ENCODE measurements at regions not wholly inside any gene's neighbourhood (a gene's known extent, or its start where the extent isn't known, plus 50 kb on each side); places are given as distances from the start of the nearest gene placed in this dataset.

DNA sequence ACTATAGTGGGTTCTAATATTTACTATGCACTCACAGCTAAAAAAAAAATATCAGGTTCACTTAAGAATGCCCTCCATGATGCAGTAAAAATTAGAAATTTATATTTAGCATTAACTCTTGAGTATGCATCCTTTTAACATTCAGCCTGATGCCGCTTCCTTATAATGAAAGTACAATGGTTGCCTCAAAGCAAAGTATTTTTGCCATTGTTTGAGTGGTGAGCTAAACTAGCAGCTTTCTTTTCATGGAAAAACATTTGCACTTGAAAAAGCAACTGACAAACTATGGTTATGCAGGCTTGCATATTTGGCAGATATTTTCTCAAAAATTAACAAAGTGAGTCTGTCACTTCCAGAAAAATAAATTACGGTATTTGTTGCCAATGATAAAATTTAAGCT is 188.6 kb downstream of the SLC6A15 start:
- Histone ChIP-seq H3K27me3 (ENCODE audit: control insufficient read depth in 1 of 2, insufficient read depth in 2 of 2, low read length in 2 of 2) (no peaks in the 10 kb centered on the region), H3K9me3 (ENCODE audit: control insufficient read depth in 1 of 2, insufficient read depth in 1 of 2, low read length in 2 of 2) (no peaks in the 10 kb centered on the region), H3K4me1 (ENCODE audit: insufficient read depth, low read length) (no peaks in the 10 kb centered on the region), H3K27ac (ENCODE audit: low read depth in 1 of 2, low read length in 2 of 2) (no peak overlapping the region), H3K36me3 (ENCODE audit: insufficient read depth, low read length) (no peaks in the 10 kb centered on the region), H3K4me3 (ENCODE audit: low read length) (no peak overlapping the region)
- no peaks in the 10 kb centered on the region for H3K9me3 Mint-ChIP-seq
- intact Hi-C loops (cut with DNase I, micrococcal nuclease): no loop called here
- H3K27me3 Mint-ChIP-seq: no peaks in the 10 kb centered on the region
- no peak overlapping the region for H3K4me3 Mint-ChIP-seq
- ATAC-seq (ENCODE audit: poor library complexity) (no peak), DNase-seq (no peak)
- H3K4me1 Mint-ChIP-seq (ENCODE audit: low read depth): no peaks in the 10 kb centered on the region
- TF ChIP-seq, protein P1, sequence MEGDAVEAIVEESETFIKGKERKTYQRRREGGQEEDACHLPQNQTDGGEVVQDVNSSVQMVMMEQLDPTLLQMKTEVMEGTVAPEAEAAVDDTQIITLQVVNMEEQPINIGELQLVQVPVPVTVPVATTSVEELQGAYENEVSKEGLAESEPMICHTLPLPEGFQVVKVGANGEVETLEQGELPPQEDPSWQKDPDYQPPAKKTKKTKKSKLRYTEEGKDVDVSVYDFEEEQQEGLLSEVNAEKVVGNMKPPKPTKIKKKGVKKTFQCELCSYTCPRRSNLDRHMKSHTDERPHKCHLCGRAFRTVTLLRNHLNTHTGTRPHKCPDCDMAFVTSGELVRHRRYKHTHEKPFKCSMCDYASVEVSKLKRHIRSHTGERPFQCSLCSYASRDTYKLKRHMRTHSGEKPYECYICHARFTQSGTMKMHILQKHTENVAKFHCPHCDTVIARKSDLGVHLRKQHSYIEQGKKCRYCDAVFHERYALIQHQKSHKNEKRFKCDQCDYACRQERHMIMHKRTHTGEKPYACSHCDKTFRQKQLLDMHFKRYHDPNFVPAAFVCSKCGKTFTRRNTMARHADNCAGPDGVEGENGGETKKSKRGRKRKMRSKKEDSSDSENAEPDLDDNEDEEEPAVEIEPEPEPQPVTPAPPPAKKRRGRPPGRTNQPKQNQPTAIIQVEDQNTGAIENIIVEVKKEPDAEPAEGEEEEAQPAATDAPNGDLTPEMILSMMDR (IDR thresholded peaks at IDR 0.05): no peak
- no peak overlapping the region for H3K27ac Mint-ChIP-seq
- ChIA-PET CTCF (no interaction called here), POLR2A (no interaction called here)
- H3K36me3 Mint-ChIP-seq (ENCODE audit: low read depth): no peaks in the 10 kb centered on the region

DNA sequence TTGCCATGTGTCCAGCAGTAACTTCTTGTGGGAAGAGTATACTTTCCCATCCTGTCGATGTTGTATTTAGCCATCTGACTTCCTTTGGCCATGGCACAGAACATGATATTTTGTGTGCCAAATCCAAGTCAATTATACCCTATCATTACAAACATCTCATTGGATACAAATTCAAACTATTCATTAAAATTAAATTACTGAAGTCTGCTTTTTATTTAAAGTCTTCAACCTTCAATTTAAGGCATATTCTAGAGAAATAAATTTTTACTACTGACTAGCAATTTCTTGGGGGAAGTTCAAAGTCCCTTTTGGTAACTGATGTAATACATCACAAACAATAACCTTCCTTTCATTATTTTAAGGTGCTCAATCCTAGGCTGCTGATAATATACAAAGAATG is 192.6 kb downstream of the SLC6A15 start:
- Histone ChIP-seq H3K4me3 (ENCODE audit: low read length) (no peak overlapping the region), H3K9me3 (ENCODE audit: control insufficient read depth in 1 of 2, insufficient read depth in 1 of 2, low read length in 2 of 2) (no peaks in the 10 kb centered on the region), H3K27me3 (ENCODE audit: control insufficient read depth in 1 of 2, insufficient read depth in 2 of 2, low read length in 2 of 2) (no peaks in the 10 kb centered on the region), H3K36me3 (ENCODE audit: insufficient read depth, low read length) (no peaks in the 10 kb centered on the region), H3K27ac (ENCODE audit: low read depth in 1 of 2, low read length in 2 of 2) (no peak overlapping the region), H3K4me1 (ENCODE audit: insufficient read depth, low read length) (no peaks in the 10 kb centered on the region)
- CTCF ChIA-PET: no interaction called here
- ATAC-seq (ENCODE audit: poor library complexity) (no peak), DNase-seq (no peak)
- H3K27me3 Mint-ChIP-seq: no peaks in the 10 kb centered on the region
- no peak overlapping the region for H3K27ac Mint-ChIP-seq
- no peaks in the 10 kb centered on the region for H3K4me1 Mint-ChIP-seq (ENCODE audit: low read depth)
- POLR2A ChIA-PET: no interaction called here
- intact Hi-C loops (cut with DNase I, micrococcal nuclease): no loop called here
- H3K9me3 Mint-ChIP-seq: peaks cover 3% of the 10 kb centered on the region
- H3K4me3 Mint-ChIP-seq: no peak overlapping the region
- TF ChIP-seq, protein P1 (IDR thresholded peaks at IDR 0.05): no peak
- H3K36me3 Mint-ChIP-seq (ENCODE audit: low read depth): no peaks in the 10 kb centered on the region

DNA sequence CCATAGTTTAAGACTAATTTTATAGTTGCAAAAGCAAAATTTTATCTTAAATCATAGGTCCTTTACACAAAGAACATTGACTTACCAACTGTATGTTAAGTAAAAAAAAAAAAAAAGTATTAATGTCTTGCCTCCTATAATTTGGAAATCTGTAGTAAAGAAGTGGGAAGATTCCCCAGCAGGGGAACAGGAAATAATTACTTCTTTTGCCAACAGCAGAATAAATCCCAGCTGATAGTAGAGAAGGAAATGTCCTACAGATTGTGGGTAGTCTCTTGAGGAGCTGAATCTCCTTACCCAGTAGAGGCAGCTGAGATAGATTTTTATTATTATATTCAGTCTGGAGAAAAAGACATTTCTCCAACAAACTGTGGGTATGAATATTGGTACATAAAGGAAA is 193.7 kb downstream of the SLC6A15 start:
- no peaks in the 10 kb centered on the region for H3K36me3 ChIP-seq (ENCODE audit: insufficient read depth, low read length)
- H3K27ac ChIP-seq (ENCODE audit: low read depth in 1 of 2, low read length in 2 of 2): no peak overlapping the region
- Mint-ChIP-seq H3K27me3 (no peaks in the 10 kb centered on the region), H3K27ac (no peak overlapping the region), H3K4me3 (no peak overlapping the region), H3K36me3 (ENCODE audit: low read depth) (no peaks in the 10 kb centered on the region), H3K4me1 (ENCODE audit: low read depth) (no peaks in the 10 kb centered on the region), H3K9me3 (peaks cover 3% of the 10 kb centered on the region)
- CTCF ChIA-PET: no interaction called here
- no peak for ATAC-seq (ENCODE audit: poor library complexity)
- H3K27me3 ChIP-seq (ENCODE audit: control insufficient read depth in 1 of 2, insufficient read depth in 2 of 2, low read length in 2 of 2): no peaks in the 10 kb centered on the region
- TF ChIP-seq, protein P1 (IDR thresholded peaks at IDR 0.05): no peak
- DNase-seq: no peak
- no peaks in the 10 kb centered on the region for H3K4me1 ChIP-seq (ENCODE audit: insufficient read depth, low read length)
- no peaks in the 10 kb centered on the region for H3K9me3 ChIP-seq (ENCODE audit: control insufficient read depth in 1 of 2, insufficient read depth in 1 of 2, low read length in 2 of 2)
- intact Hi-C loops (cut with DNase I, micrococcal nuclease): no loop called here
- H3K4me3 ChIP-seq (ENCODE audit: low read length): no peak overlapping the region
- POLR2A ChIA-PET: no interaction called here

All from CD4-positive, alpha-beta T cell (primary cell).